GM19463 (cell line): ENCODE measurements at regions not wholly inside any gene's neighbourhood (a gene's known extent, or its start where the extent isn't known, plus 50 kb on each side); places are given as distances from the start of the nearest gene placed in this dataset.

Source experiments
- ATAC-seq: cut with Tn5 transposase; IDR thresholded peaks from one replicate; pipeline ENCODE4 v1.9.1; 2021; ENCODE audit warnings: mild to moderate bottlenecking, moderate library complexity; ENCODE audit not compliant: unreplicated experiment

- no peak for ATAC-seq
These were observed 429.8 kb upstream of the CDH2 start for GRCh38 chr18:28606686-28607085.

DNA sequence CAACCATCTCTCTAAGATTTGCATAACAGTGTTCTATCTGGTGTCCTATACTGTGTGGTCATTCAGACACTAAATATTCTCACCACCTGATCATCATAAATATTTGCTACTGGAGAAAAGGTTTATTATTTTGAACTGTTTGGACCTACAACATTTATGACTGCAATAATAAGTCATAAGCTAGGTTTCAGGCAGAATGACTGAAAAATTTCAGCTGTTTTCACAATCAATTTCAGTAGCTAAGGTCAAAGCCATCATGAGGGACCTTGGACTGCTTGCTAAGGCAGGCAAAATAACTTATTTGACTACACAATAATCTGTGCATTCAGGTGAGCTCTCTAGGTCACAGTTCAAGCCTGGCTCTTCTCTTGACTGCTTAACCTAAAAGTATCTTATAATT lies 425.5 kb upstream of the CDH2 start:
- no peak for ATAC-seq

DNA sequence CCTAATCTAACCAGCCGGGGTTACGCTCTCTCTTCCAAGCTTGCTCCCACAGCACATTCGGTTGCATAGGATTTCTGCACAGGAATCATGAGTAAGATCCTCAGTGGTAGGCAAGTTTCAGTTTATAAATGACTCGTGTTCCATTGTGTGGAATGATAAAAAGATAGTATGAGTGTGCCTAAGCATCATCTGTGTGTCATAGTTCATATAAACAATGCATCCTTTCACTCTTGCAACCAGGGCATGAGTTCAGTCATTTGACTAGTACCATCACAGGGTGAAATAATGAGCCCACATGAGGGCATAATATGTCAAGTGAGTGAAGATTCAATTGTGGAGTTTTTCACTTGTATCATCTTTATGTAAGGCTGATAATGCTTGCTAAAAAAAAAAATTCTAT lies 417.1 kb upstream of the CDH2 start:
- ATAC-seq = no peak

GRCh38 chr18:28588884-28589549 lies 412.1 kb upstream of the CDH2 start:
- ATAC-seq = no peak

DNA sequence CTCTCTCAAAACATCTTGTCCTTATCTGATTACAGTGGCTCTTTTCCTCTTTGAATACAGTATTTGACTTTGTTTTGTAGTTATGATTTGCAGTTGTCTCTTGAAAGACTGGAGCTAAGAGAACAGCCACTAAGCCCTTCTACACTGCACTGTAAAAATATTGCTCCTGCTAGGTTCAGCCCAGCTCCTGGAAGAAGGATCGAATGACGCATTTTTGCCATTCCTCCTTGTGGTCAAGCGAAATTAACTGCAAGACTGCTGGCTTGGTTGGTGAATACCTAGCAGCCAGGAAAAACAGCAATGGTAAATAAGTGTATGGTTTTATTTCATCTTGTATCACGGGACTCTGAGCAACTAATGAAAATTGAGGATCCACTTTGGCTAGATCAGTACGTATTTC lies 407.8 kb upstream of the CDH2 start:
- no peak for ATAC-seq

- ATAC-seq = no peak
These were observed 405.8 kb upstream of the CDH2 start for GRCh38 chr18:28582724-28583123.

- no peak for ATAC-seq
These were observed 404.7 kb upstream of the CDH2 start for GRCh38 chr18:28581521-28582071.

DNA sequence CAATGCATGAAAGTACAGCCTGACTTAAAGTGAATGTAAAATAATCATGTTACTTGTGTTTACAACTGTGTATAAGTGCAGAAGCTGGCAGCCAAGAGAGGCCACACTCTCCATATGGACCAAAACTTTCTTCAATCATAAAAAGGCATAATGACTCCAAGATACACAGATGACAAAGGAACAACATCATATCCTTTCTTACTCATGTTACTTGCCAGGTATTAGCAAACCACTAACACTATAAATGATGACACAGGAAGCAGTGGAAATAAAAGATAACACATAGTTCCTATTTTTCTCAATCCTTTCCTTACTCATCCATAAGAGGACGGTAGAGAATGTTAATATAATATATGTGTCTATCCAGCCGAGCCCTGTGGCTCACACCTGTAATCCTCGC lies 400.0 kb upstream of the CDH2 start:
- ATAC-seq = no peak

- ATAC-seq = no peak
These were observed 398.2 kb upstream of the CDH2 start for GRCh38 chr18:28575123-28575522.

- ATAC-seq = no peak
These were observed 397.2 kb upstream of the CDH2 start for GRCh38 chr18:28574175-28574574.

DNA sequence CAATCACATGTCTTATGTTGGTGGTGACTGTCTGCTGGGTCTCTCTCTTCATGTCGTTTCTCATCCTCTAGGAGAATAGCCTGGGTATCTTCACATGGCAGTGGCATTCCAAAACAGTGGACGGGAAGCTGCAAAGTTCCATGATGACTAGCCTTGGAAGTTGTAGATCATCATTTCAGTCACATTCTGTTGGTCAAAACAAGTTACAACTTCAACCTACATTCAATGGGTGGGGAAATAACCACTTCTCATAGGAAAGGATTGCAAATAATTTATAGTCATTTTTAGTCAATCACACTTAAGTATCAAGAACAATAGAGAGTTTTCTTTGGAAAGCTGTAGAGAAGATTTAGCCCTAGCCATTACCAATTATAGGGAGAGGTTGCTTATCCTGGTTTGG lies 395.0 kb upstream of the CDH2 start:
- no peak for ATAC-seq

- ATAC-seq = no peak
These were observed 383.4 kb upstream of the CDH2 start for GRCh38 chr18:28560331-28560730.

- ATAC-seq = no peak
These were observed 382.6 kb upstream of the CDH2 start for GRCh38 chr18:28559511-28559910.

DNA sequence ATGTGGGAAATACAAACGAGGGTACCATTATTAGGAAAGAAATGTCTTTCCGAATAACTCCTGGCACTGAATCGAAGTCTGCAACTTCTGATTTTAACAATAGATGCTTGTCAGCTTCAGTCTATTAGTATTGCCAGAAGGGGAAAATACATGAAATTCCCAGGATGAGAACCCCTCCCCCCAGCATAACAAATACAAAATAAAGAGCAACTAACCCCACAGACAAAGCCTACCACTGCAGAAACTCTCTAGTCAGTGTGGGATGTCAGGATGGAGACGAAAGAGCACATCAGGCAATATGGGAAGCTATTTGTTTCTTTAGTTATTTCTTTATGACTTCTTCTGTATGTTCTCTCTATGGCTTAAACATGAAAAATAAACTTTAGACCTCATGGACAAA lies 365.0 kb upstream of the CDH2 start:
- ATAC-seq = no peak

DNA sequence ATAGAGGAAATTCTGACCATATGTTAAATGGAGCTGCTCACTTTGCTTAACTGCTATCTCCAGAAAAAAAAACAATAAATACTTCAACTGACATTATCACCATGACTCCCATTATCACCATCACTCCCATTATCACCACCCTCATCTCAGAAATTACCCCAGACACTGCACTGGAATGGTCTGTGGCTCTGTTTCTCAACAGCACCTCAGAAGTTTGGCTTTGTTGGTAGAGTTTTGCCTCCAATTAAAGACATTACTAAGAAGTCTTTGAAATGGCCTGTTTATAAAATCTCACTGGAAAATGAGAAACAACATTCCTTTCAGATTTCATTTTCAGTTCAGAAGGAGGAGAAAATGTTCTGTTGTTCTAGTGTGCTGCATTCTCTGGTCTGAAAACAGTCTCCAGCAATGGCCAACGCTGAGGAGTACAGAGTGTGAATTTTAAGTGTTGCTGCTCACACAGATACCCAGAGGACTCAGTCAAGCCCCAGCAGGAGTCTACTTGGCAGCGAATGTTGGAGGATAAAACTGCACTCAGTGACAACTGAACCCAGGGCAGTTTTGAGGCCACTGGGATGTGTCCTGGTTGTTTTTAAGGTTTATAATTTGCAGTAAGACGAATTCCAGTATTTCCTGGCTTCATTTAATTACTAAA lies 364.5 kb upstream of the CDH2 start:
- no peak for ATAC-seq

DNA sequence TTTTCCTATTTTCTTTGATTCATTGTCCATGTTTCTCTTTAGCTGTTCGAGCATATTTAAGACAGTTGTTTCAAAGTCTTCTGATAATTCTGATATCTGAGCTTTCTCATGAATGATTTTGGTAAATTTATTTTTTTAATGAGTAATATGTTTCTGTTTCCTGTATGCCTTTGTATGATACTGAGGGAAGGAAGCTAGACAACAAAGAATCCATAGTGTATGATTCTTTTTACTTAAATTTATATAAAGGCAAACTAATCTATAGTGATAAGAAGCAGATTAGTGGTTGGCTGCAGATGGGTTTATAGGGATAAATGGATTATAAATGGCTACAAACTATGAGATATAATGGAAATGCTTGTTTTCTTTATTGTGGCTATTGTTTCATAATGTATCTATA lies 352.7 kb upstream of the CDH2 start:
- no peak for ATAC-seq

- no peak for ATAC-seq
These were observed 349.3 kb upstream of the CDH2 start for GRCh38 chr18:28526196-28526595.

GRCh38 chr18:28523758-28524475 lies 347.0 kb upstream of the CDH2 start:
- ATAC-seq = no peak

GRCh38 chr18:28522236-28522635 lies 345.3 kb upstream of the CDH2 start:
- no peak for ATAC-seq

DNA sequence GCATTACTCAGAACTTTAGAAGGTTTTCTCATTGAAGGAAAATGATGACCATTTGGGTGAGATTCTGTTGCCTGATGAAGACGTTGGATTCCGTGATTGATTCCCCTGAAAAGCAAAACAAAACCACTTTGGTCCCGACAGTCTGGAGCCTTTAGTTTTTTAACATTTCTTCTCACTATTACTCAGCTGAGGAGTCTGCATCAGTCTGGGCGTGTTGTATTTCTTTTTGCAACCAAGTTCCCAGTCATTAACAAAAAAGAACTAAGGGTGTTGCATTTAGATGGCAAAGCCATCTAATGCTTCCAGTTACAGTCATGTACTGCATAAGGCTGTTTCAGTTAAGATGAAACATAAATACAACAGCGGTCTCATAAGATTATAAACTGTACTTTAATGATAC lies 343.1 kb upstream of the CDH2 start:
- no peak for ATAC-seq

DNA sequence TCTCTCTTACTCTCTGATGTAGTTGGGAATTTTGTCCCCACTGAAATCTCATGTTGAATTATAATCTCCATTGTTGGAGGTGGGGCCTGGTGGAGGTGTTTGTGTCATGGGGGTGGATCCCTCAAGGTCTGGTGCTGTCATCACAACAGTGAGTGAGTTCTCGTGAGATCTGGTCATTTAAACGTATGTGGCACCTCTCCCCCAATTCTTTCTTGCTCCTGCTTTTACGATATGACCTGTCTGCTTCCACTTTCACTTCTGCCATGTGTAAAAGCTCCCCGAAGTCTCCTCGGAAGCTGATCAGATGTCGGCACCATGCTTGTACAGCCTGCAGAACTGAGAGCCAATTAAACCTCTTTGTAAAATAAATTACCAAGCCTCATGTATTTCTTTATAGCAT lies 337.8 kb upstream of the CDH2 start:
- ATAC-seq = no peak

GRCh38 chr18:28512357-28512756 lies 335.4 kb upstream of the CDH2 start:
- no peak for ATAC-seq
